ENCODE measurements at regions not wholly inside any gene's neighbourhood (a gene's known extent, or its start where the extent isn't known, plus 50 kb on each side); places are given as distances from the start of the nearest gene placed in this dataset.

- TF ChIP-seq CTCF (IDR thresholded peaks at IDR 0.05), result no peak
- TF ChIP-seq POLR2AphosphoS5 (IDR thresholded peaks at IDR 0.05; ENCODE audit: insufficient read depth in 1 of 2, low read depth in 1 of 2), result no peak
These were observed 426.0 kb upstream of the SULF2 start for GRCh38 chr20:48211238-48211637.
